Thyroid gland (tissue), 4 donors: ENCODE measurements at regions not wholly inside any gene's neighbourhood (a gene's known extent, or its start where the extent isn't known, plus 50 kb on each side); places are given as distances from the start of the nearest gene placed in this dataset.

Experiments
- CTCF ChIP-seq, 6 experiments: fragments of 200-600 bp in 3 of 6; fragments of 450-650 bp in 3 of 6; sonication (generic) in 3 of 6; IDR thresholded peaks; one replicate each; pipeline ENCODE4 v1.5.1; 2016 to 2019; ENCODE audit warnings: antibody characterized with exemption in 6 of 6, mild to moderate bottlenecking in 2 of 6, inconsistent platforms in 1 of 6, moderate library complexity in 1 of 6
- POLR2A ChIP-seq, 2 donors: fragments of 450-650 bp; IDR thresholded peaks; one replicate each; pipeline ENCODE4 v1.6.1; 2017; ENCODE audit warnings: antibody characterized with exemption in 2 of 2, mild to moderate bottlenecking in 2 of 2, moderate library complexity in 1 of 2

DNA sequence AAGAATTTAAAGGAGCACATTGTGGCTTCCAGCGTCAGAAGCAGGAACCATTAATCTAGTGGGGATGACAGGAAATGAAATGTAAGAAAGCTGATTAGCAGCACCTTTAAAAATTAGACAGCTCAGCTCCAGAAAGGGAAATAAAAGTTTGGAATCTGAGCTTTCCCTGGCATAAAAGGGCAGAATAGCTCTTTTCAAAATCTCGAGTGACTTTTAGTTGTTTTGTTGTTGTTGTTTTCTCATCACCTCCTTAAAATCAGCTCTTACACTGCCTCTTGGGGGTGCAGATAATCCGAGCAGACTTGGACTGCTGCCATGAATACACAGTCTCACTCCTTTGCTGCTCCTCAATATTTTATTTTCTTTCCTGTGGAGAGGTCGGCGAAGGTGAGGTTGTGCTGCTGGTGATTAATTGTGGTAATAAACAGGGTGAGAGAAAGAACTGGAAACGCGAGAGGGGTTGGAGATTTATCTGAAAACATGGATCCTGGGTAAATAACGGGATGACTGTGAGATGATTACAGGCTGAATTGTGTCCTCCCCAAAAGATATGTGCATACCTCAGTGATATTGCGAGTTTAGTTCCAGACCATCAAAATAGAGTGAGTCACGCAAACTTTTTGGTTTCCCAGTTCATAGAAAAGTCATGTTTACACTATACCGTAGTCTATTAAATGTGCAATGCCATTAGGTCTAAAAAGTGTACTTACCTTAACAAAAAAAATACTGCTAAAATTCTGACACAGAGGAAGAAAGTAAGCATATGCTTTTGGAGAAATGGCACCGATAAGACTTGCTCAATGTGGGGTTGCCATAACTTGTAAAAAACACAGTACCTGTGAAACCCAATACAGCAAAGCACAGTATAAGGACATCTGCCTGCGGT lies 787.7 kb downstream of the UQCRFS1 start:
- no peak for TF ChIP-seq CTCF (IDR thresholded peaks at IDR 0.05)
- no peak for TF ChIP-seq POLR2A (IDR thresholded peaks at IDR 0.05)
